Stimulated activated CD4-positive, alpha-beta T cell treated with anti-CD3 and anti-CD28 coated beads, Interleukin-4, amount 100 ng/mL, for 4 hours (primary cell): ENCODE measurements at regions not wholly inside any gene's neighbourhood (a gene's known extent, or its start where the extent isn't known, plus 50 kb on each side); places are given as distances from the start of the nearest gene placed in this dataset.

ENCODE experiments used
- DNase-seq, 2 experiments: peaks; one replicate each; pipeline ENCODE4 v3.0.0-alpha.2; 2020

DNA sequence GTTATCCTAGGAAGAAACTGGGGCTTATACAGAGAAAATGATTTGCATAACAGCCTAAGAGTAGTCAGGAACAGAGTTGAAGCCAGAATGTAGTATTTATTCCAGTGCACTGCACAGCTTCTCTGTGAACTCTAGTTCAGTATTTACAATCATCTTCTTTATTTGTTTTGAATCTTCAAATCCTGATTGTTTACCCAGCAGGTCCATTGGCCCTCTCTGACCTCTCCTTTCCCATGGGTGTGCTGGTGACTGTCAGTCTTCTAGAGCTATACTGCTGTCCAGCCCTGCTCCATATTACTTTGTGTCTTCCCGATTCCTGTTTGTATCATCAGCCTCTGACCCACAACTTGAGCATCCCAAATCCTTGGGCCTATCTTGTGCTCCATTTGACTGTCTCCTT lies 301.9 kb upstream of the HS3ST1 start:
- no peak for DNase-seq

DNA sequence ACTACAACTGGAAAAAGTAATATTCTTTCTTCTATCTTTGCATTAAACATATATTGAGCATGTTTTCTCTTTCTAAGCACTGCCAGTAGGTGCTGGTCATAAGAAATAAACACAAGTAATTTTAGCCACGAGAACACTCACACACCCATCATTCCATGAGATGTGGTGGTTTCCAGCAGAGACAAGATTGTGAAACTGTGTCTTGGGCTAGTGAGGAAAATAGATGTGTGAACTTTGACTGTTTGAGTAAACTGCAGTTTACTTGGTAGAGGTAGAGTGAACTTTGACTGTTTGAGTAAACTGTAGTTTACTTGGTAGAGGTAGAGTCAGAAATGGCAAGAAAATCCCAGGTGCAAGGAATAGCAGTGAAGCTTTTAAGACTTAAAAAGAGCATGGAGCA lies 300.9 kb upstream of the HS3ST1 start:
- DNase-seq = no peak

DNA sequence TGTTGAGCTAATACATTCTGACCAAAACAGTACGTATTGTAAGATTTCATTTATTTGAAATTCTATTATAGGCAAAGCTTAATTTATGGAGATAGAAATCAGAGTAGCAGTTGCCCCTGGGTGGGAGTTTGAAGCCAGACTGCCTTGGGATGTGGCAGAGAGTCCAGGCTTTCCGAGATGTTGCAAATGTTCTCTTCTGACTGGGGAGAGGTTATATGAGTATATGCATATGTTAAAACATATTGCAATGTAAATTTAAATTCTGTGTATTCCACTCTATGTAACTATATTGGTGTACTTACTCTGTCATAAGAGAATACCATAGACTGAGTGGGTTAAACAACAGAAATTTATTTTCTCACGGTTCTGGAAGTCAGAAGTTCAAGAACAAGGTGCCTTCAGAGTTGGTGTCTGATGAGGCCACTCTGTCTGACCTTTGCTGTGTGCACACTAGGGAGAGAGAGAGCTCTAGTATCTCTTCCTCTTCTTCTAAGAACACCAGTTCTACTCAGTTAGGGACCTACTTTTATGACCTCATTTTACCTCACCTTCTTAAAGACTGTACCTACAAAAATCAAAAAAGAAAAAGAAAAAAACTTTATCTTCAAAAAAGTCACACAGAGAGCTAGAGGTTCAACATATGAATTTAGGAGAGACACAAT lies 299.3 kb upstream of the HS3ST1 start:
- DNase-seq = no peak

DNA sequence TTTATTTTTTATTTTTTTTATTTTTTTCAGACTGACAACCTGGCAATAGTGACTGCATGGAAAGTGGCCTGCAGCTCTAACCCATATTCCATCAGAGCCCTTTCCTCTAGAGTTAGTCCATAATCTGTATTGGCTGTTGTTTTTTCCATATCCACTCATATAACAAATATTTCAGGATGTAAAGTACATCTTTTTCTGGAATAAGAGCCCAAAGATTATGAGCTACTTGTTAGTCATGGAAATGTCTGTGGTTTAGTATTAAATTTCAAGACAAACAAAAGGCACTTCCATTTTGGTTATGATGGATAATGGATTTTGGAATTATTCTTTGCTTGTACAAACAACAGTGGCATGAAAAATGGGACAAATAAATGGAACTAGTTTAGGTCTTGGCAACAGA lies 296.0 kb upstream of the HS3ST1 start:
- no peak for DNase-seq

DNA sequence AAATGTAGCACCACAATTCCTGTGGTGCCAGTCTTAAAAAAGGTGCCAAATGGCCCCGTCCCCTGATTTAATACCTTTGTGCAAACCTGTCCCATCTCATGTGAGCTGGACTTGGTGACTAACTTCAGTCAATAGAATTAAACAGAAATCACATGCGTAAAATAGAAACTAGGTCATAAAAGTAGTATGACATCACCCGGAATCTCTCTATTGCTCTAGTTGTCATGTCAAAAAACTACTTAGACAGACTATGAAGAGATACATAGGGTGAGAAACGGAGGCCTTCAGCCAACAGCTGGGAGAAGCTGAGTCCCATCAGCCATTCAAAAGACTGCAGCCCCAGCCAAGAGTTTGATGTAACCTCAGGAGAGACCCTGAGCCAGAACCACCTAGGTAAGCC lies 293.5 kb upstream of the HS3ST1 start:
- no peak for DNase-seq

DNA sequence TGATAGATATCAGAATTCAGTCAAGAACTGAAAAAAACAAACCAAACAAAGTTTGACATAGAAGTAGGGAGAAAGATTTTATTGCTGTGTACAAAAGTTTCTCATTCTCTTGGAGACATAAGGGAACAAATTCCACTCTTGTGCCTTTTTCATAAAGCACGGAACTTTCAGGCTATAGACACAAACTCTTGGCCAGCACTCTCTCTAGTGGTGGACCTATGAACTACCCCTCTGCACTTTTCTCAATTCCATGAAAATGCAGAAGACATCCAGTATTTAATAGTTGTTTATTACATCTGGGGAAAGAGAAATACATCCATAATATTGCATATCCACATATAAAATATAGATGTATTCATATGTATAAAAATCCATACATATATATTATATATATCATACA lies 291.6 kb upstream of the HS3ST1 start:
- DNase-seq = no peak

DNA sequence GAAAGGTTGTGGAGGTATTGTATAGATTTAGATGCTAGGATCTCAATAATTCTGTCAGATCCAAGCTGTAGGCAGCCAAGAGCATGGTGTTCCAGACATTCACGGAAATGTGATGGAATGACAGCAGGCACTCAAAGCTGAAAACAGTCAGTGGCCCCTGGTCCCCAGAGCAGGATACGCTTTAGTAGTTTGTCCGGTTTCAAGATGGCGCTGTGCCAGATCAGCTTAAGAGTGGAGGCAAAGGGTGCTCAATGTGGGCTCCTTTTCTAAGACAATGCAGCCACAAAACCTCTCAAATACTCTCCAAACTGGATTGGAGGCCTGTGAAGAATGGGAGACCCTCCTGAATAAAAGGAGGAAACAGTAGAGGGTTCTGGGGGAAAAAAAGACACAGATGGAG lies 291.2 kb upstream of the HS3ST1 start:
- no peak for DNase-seq

DNA sequence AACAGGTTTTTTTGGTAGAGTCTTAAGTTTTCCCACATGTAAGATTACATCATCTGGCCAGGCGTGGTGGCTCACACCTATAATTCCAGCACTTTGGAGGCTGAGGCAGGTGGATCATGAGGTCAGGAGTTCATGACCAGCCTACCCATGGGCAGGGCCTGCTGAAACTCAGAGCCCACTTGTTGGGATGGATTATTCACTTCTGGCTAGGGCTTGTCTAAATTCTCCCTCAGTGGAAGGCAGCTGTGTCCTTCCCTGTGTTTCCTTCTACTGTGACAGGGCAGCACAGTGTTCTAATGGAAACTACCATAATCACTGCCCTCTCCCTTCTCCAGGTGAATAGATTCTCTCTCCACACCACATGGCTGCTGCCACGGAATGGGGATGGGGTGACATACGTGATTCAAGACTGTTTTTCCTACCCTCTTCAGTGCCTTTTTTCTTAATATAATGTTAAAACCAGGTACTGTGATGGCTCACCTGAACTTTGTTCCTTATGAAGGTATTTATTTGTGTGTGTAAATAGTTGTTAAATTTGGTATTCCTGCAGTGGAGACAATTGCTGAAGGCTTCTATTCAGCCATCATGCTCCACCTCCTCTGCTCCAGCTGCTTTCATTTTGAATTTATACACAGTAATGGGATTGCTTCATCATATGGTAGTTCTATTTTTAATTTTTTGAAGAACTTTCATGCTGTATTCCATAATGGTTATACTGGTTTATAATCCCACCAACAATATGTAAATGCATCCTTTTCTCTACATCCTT lies 287.2 kb upstream of the HS3ST1 start:
- no peak for DNase-seq

DNA sequence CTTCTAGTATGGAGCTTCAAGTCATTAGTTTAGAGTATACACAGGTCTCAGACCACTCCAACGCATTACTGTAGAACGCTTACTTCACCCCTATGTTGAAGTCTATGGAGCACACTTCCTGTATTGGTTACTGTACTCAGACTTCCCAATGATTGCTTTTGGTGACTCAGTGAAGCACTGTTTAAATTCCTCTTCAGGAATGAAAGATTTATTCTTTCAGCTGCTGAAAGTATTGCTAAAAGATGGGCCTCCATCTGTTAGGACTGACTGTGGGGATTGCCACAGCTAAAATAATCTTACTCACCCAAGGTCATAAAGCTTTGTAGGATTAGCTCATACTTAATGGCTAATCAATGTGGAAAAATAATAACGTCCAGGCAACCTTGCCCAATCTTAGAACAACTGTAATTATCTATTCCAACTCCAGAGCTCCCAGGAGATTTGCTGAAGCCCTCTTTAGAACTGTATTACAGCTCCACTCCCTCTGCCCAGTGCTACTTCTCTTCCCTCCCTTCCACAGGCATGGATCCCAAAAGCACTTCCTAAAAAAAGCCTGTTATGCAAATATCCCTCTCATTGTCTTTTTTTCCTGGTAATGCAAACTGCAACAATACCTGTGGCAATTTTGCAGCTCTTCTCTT lies 281.9 kb upstream of the HS3ST1 start:
- no peak for DNase-seq

DNA sequence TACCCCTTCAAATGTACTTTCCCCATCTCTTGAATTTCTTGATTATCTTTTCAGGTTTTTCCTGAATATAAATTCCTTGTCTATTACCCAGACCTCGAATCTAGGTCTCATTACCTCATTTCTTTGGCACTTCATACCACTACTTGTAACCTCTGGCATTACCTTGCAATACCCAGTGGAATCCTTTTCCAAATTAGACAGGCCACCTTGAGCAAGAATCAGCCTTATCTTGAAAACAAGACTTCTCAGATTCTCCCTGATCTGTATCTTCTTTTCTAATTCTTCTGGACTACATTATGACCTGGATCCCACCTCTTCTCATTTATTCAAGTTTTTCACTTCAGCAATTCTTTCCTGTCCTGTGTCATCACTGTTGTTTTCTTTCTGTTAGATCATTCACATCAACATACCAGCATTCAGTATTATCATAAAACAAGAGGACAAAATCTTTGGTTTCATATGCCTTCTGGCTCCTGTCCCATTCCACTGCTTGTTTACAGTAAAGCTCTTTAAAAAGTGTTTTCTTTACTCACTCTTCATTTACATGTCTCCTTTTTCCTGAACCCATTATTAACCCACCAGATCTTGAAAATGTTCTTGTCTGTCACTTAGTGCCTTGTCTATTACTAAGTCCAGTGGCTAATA lies 275.6 kb upstream of the HS3ST1 start:
- no peak for DNase-seq

DNA sequence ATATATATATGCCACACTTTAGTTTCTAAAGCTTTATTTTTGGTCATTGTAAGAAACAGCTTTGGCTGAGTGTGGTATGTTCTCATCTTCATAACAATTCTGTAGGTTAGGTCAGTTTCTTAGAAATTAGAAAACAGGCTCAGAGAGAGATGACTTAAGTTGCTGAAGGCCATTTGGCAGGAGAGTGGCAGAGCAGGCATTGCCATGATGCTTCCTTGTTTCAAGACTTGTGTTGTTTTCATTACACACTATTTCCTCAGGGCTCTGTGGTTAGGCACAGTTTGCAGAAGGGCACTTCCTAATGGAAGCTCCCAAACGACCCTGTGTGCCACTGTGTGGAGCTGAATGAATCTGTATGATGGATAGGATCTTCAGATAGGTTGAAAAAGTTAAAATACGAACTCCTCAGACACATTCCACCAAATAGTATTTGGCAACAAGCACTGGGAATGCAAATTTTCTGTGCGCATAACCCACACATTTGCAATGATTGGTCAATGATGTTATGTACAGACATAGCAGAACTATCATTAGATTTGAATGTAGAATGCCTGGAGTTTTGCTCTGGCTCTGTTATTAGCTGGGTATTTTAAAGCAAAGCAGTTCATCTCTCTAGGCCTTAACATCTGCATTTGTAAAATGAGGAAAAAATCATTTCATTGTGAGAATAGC lies 274.3 kb upstream of the HS3ST1 start:
- DNase-seq = no peak

DNA sequence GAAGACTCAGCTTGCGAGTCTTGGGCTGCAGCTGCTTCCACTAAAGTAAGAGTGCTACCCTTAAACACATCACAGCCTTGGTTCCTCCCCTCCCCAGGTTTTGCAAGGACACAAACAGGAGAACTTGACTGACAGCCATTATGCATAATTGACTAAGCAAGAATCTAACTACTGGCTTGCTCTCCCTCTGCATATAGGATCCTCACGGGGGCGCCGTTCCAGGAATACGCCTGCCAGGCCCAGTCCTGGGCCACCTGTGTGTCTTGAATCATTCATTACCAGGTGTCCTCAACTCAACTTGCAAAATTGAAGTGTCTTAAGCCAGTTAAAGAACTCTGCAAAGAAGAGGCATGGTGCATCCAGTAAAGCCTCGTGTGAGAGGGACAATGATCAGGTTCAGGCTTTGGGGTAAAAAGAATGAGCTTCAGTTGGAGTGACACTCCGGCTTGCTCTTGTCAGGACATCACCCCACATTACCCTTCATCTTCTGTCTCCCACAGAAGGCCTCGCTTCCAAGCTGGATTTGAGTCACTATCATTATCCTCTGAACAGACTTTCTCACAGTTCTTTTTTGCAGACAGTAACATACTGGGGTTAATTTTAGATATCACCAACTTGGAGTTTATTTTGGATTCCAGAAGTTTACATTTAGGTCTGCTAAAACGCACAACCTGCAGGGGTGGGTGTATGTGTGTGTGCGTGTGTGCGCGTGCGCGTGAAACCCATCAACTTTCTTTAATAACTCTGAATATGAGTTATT lies 273.5 kb upstream of the HS3ST1 start:
- DNase-seq = no peak

DNA sequence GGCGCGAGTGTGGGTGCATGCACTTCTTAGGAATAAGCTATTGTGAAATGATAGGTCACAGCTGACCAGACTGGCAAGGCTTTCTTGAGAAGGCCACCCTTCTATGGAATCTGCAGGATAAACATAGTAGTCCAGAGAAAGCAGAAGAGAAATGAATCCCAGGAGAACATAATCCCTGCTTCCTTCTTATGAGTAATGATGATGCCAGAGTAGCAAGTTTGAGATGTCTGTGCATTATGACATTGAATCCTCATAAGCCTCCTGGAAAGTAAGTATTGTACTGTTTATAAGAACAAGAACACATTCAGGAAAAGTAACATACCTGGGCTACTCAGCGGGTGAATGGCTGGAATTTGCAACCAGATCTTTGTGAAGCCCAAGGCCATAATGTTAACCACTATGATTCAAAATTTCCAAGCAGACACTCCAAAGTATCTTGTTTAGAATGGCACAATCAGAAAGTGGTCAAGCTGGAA lies 272.1 kb upstream of the HS3ST1 start:
- no peak for DNase-seq

DNA sequence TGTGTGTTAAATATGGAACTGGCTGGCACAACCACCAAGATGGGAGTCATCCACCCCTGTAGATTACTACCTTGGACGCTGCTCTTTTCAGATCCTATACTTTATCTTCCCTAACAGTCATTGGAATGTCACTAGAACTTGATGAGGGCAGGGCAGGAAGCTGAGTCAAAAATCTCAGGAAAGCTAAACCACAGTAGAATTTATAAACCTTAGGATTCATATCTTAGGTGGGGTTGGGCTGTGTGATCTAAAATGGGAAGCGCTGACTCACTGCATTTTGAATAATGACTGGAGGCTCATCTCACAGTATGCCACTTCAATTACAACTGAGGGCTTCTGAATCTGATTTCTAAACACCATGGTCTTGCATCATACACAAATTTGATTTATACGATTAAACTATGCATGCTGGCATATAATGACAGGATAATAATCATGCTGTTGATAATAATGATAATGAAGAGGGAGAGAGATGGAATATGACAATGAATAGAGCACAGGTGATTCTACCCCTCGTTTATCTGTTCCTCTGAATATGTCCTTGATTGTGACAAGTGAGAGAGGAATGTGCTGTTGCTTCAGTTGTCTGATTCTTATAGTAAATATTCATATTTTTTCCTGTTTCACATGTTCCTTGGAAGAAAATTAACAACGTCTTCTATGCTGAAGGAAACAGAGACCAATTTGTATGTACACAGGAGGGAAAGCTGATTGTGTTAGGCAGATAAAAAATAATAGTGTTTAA lies 270.3 kb upstream of the HS3ST1 start:
- no peak for DNase-seq

DNA sequence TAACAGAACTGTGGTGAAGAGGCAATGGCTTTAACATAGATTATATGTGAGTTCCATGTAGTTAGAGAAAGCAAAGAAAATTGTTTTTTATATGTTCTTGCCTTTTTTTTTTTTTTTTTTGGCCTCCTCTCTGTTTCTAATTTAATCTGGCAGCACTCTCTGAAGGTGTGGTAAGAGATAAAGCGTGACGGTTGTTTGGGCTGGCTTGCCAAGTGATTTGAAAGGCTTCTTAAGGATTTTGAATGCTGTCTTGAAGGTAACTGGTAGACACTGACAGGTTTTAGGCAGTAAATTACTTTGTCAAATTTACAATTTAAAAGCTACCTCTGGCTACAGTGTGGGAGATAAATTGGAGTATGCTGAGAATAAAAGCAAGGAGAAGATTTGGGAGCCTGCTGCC lies 269.3 kb upstream of the HS3ST1 start:
- DNase-seq = no peak

DNA sequence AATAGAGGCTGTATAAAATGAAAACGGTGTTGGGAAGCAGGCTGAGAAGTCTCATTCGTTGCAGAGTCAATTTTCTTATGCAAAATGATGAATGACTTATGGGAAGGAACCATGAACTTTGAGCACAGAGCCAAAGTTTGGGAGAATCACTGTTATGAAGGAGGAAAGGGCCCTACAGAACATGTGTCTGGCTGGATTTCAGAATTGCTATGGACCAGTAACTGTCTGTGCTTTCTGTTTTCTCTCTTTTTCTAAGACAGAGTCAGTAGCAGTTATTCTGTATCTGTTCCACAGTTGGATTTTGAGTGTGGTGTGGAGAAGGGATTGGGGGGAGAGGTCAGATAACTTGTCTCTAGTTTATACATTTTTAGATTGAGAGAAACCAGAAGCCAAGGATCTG lies 265.0 kb upstream of the HS3ST1 start:
- no peak for DNase-seq

DNA sequence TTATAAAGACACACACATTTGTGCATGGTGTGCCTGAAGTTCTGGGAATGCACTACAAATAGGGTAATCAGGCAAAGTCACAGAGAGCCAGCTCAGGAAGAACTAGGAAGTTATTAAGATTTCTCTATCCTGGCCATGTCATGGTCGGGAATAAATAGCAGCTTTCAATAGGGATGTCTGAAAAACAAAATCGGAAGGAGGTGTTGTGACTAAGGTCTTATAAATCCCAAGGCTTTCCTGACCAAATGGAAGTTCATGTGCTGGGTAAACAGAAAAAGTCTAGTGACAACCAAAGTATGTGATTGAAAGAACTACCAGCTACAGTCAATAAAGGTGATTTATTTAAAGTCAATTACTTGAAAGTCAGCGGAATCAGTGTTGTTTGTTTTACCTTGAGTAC lies 262.5 kb upstream of the HS3ST1 start:
- DNase-seq = no peak

DNA sequence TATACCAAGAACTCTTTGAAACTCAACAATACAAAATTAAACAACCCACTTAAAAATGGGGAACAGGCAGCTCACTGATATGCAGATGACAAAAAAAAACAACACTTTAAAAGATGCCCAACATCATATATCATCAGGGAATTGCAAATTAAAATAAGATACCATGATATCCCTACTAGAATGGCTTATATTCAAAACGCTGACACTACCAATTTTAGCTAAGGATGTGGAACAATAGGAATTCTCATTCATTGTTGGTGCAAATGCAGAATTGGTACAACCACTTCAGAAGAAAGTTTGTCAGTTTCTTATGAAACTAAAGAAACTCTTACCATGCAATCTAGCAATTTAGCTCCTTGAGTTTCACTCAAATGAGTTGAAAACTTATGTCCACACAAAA lies 259.0 kb upstream of the HS3ST1 start:
- DNase-seq = no peak

DNA sequence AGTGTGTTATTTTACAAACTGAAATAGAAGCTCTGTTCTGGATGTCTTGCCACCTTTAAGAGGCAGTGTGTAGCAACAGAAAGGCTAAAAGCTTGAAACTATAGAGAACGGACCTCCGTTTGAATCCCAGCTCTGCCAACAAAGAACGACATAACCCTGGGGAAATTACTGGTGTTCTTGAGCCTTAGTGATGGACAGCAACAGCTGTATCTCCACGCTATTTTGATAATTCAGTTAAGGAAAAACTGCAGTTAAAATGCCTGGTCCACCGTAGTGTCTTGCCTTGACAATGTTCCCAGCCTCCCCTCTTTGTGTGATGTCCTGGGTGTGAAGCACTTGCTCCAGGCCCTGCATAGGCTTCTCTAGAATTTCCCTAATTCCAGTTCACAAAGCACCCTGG lies 256.8 kb upstream of the HS3ST1 start:
- no peak for DNase-seq

DNA sequence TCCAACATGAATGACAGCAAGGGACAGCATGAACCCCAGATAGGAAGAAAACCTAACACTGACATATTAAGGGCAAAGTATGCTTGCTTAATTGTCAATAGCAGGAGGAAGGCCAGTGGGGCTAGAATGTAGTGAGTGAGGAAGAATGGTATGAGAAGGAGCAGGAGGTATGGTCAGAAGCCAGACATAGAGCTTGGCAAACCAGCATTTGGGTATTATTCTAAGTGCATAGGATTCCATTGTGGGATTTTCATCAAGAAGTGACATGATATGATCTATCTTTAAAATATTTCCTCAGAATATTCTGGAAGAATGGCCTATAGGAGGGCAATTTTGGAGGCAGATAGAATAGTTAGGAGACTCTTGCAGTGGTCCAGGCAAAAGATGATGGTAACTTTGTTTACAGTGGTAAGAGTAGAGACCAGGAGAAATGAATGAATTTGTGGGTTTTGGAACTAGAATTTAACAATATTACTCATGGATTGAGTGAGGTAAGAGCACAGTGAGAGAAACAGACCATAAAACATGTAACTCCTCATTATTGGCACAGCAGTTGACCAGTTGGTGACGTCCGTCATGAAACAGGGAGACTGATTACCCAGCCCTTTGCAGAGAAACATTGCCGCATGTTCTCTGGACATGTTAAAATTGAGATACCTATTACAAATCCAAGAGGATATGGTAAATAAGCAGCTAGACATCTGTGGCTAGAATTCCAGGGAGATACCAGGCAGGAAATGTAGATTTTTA lies 246.5 kb upstream of the HS3ST1 start:
- no peak for DNase-seq

DNA sequence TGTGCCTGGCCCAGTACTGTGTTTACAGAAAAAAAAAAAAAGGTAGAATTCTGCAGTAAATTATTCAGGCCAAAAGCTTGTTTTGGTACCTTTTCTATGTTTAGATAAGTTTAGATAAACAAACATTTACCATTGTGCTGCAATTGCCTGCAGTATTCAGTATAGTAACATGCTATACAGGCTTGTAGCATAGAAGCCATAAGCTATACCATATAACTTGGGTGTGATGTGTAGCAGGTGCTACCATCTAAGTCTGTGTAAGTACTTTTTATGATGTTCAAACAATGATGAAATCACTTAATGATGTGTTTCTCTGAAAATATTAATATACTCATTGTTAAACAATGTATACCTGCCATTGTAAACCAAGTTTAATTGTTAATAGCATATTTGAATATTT lies 241.6 kb upstream of the HS3ST1 start:
- no peak for DNase-seq
